GM21381 (cell line): ENCODE measurements at regions not wholly inside any gene's neighbourhood (a gene's known extent, or its start where the extent isn't known, plus 50 kb on each side); places are given as distances from the start of the nearest gene placed in this dataset.
"Not testable (repeated sequence)": the region's sequence is repeated elsewhere in the genome, so short reads cannot be mapped to it uniquely, and the experiment has no call there.

Source experiments
- ATAC-seq: cut with Tn5 transposase; IDR thresholded peaks from one replicate; pipeline ENCODE4 v1.9.1; 2021; ENCODE audit warnings: mild to moderate bottlenecking, moderate library complexity; ENCODE audit not compliant: unreplicated experiment

DNA sequence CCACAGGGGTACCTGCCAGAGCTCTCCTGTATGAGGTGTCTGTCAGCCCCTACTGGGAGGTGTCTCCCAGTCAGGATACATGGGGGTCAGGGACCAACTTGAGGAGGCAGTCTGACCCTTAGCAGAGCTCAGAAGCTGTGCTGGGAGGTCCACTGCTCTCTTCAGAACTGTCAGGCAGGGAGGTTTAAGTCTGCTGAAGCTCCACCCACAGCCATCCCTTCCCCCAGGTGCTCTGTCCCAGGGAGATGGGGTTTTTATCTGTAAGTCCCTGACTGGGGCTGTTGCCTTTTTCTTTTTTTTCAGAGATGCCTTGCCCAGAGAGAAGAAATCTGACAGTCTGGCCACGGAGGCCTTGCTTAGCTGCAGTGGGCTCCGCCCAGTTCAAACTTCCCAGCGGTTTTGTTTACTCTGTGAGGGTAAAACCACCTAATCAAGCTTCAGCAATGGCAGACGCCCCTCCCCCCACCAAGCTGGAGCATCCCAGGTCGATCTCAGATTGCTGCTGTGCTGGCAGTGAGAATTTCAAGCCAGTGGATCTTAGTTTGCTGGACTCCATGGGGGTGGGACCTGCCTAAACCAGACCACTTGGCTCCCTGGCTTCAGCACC is 118.5 kb upstream of the RADX start:
- not testable (repeated sequence) for ATAC-seq

- no peak for ATAC-seq
These were observed 112.3 kb upstream of the RADX start for GRCh38 chrX:106499473-106499872.

GRCh38 chrX:106510713-106511403 is 100.9 kb upstream of the RADX start:
- ATAC-seq, result no peak
